ENCODE measurements at regions not wholly inside any gene's neighbourhood (a gene's known extent, or its start where the extent isn't known, plus 50 kb on each side); places are given as distances from the start of the nearest gene placed in this dataset.
A peak's percentile ranks its signal among the peaks of the same experiment; 100 is the strongest.
"Not testable (repeated sequence)": the region's sequence is repeated elsewhere in the genome, so short reads cannot be mapped to it uniquely, and the experiment has no call there.

GRCh38 chr2:64888591-64889309 lies 100.4 kb upstream of the SLC1A4 start:
- peak; percentile 14 for DNase-seq

- no peak for DNase-seq
Measured at GRCh38 chr2:64889803-64890202, 99.4 kb upstream of the SLC1A4 start.

- not testable (repeated sequence) for DNase-seq
Measured at GRCh38 chr2:64896572-64896971, 92.6 kb upstream of the SLC1A4 start.

- no peak for DNase-seq
Measured at GRCh38 chr2:64899081-64899865, 89.9 kb upstream of the SLC1A4 start.

GRCh38 chr2:64899876-64900275 lies 89.3 kb upstream of the SLC1A4 start:
- not testable (repeated sequence) for DNase-seq

- no peak for DNase-seq
Measured at GRCh38 chr2:64904413-64905329, 84.5 kb upstream of the SLC1A4 start.

GRCh38 chr2:64905338-64906024 lies 83.7 kb upstream of the SLC1A4 start:
- no peak for DNase-seq

- DNase-seq, result no peak
Measured at GRCh38 chr2:64906853-64907536, 82.2 kb upstream of the SLC1A4 start.

GRCh38 chr2:64908406-64908805 lies 80.8 kb upstream of the SLC1A4 start:
- DNase-seq, result no peak

GRCh38 chr2:64910523-64910922 lies 78.7 kb upstream of the SLC1A4 start:
- DNase-seq, result no peak

- DNase-seq, result no peak
Measured at GRCh38 chr2:64910972-64911433, 78.2 kb upstream of the SLC1A4 start.

GRCh38 chr2:64913357-64913869 lies 75.8 kb upstream of the SLC1A4 start:
- peak; percentile 47 for DNase-seq

- DNase-seq, result no peak
Measured at GRCh38 chr2:64914247-64914646, 75.0 kb upstream of the SLC1A4 start.

GRCh38 chr2:64914735-64915509 lies 74.3 kb upstream of the SLC1A4 start:
- DNase-seq, result no peak

- DNase-seq, result no peak
Measured at GRCh38 chr2:64915510-64915900, 73.7 kb upstream of the SLC1A4 start.

GRCh38 chr2:64918220-64918886 lies 70.8 kb upstream of the SLC1A4 start:
- no peak for DNase-seq

GRCh38 chr2:64919261-64919660 lies 69.9 kb upstream of the SLC1A4 start:
- no peak for DNase-seq

GRCh38 chr2:64922482-64923384 lies 66.5 kb upstream of the SLC1A4 start:
- no peak for DNase-seq

GRCh38 chr2:64923385-64923710 lies 65.9 kb upstream of the SLC1A4 start:
- no peak for DNase-seq
